HG02678 (cell line): ENCODE measurements at regions not wholly inside any gene's neighbourhood (a gene's known extent, or its start where the extent isn't known, plus 50 kb on each side); places are given as distances from the start of the nearest gene placed in this dataset.

Experiments used
- ATAC-seq: cut with Tn5 transposase; IDR thresholded peaks from one replicate; pipeline ENCODE4 v1.9.1; 2021; ENCODE audit warnings: mild to moderate bottlenecking, moderate library complexity; ENCODE audit not compliant: unreplicated experiment

GRCh38 chr10:3526727-3527501 is 258.1 kb downstream of the KLF6 start:
- ATAC-seq, result no peak

GRCh38 chr10:3525832-3526449 is 259.1 kb downstream of the KLF6 start:
- ATAC-seq, result no peak

GRCh38 chr10:3524086-3524960 is 260.7 kb downstream of the KLF6 start:
- no peak for ATAC-seq

GRCh38 chr10:3523309-3524050 is 261.5 kb downstream of the KLF6 start:
- ATAC-seq, result no peak

- ATAC-seq, result no peak
Observed at GRCh38 chr10:3516923-3517255, 268.1 kb downstream of the KLF6 start.

GRCh38 chr10:3516234-3516922 is 268.6 kb downstream of the KLF6 start:
- ATAC-seq, result no peak

GRCh38 chr10:3514691-3515090 is 270.3 kb downstream of the KLF6 start:
- ATAC-seq, result no peak

GRCh38 chr10:3512263-3512662 is 272.7 kb downstream of the KLF6 start:
- ATAC-seq, result no peak

- ATAC-seq, result no peak
Observed at GRCh38 chr10:3511483-3511882, 273.5 kb downstream of the KLF6 start.

GRCh38 chr10:3510741-3511140 is 274.3 kb downstream of the KLF6 start:
- no peak for ATAC-seq

- ATAC-seq, result no peak
Observed at GRCh38 chr10:3509355-3509754, 275.7 kb downstream of the KLF6 start.

- ATAC-seq, result no peak
Observed at GRCh38 chr10:3503299-3503698, 281.7 kb downstream of the KLF6 start.

GRCh38 chr10:3502673-3503072 is 282.3 kb downstream of the KLF6 start:
- ATAC-seq, result no peak

- ATAC-seq, result no peak
Observed at GRCh38 chr10:3500408-3500856, 284.6 kb downstream of the KLF6 start.

- ATAC-seq, result no peak
Observed at GRCh38 chr10:3499120-3499519, 285.9 kb downstream of the KLF6 start.

- no peak for ATAC-seq
Observed at GRCh38 chr10:3497581-3497980, 287.4 kb downstream of the KLF6 start.

- no peak for ATAC-seq
Observed at GRCh38 chr10:3496138-3496537, 288.9 kb downstream of the KLF6 start.

- ATAC-seq, result no peak
Observed at GRCh38 chr10:3495281-3495680, 289.7 kb downstream of the KLF6 start.

GRCh38 chr10:3494838-3495230 is 290.2 kb downstream of the KLF6 start:
- no peak for ATAC-seq

- ATAC-seq, result no peak
Observed at GRCh38 chr10:3494131-3494837, 290.7 kb downstream of the KLF6 start.
